ENCODE measurements at regions not wholly inside any gene's neighbourhood (a gene's known extent, or its start where the extent isn't known, plus 50 kb on each side); places are given as distances from the start of the nearest gene placed in this dataset.

- DNase-seq (ENCODE audit: low read depth): no peak
Observed at GRCh38 chr20:48358176-48359054, 469.4 kb downstream of the PREX1 start.

GRCh38 chr20:48357714-48358113, 470.1 kb downstream of the PREX1 start:
- no peak for DNase-seq (ENCODE audit: low read depth)

GRCh38 chr20:48354903-48355302, 472.9 kb downstream of the PREX1 start:
- no peak for DNase-seq (ENCODE audit: low read depth)

GRCh38 chr20:48354320-48354876, 473.4 kb downstream of the PREX1 start:
- DNase-seq (ENCODE audit: low read depth): no peak

- DNase-seq (ENCODE audit: low read depth): no peak
Observed at GRCh38 chr20:48352628-48353027, 475.2 kb downstream of the PREX1 start.

- no peak for DNase-seq (ENCODE audit: low read depth)
Observed at GRCh38 chr20:48352042-48352441, 475.8 kb downstream of the PREX1 start.

GRCh38 chr20:48350313-48350988, 477.3 kb downstream of the PREX1 start:
- no peak for DNase-seq (ENCODE audit: low read depth)

- no peak for DNase-seq (ENCODE audit: low read depth)
Observed at GRCh38 chr20:48349656-48350055, 478.1 kb downstream of the PREX1 start.

GRCh38 chr20:48348022-48348421, 479.8 kb downstream of the PREX1 start:
- no peak for DNase-seq (ENCODE audit: low read depth)

GRCh38 chr20:48342822-48343513, 484.8 kb downstream of the PREX1 start:
- no peak for DNase-seq (ENCODE audit: low read depth)

- DNase-seq (ENCODE audit: low read depth): no peak
Observed at GRCh38 chr20:48340883-48341281, 486.9 kb downstream of the PREX1 start.

GRCh38 chr20:48339986-48340882, 487.6 kb downstream of the PREX1 start:
- DNase-seq (ENCODE audit: low read depth): no peak

- DNase-seq (ENCODE audit: low read depth): no peak
Observed at GRCh38 chr20:48339190-48339985, 488.4 kb downstream of the PREX1 start.

- DNase-seq (ENCODE audit: low read depth): no peak
Observed at GRCh38 chr20:48338717-48339116, 489.1 kb downstream of the PREX1 start.

GRCh38 chr20:48336597-48336996, 491.2 kb downstream of the PREX1 start:
- no peak for DNase-seq (ENCODE audit: low read depth)

GRCh38 chr20:48335308-48336050, 492.3 kb downstream of the PREX1 start:
- no peak for DNase-seq (ENCODE audit: low read depth)

- no peak for DNase-seq (ENCODE audit: low read depth)
Observed at GRCh38 chr20:48333707-48334106, 494.1 kb downstream of the PREX1 start.

GRCh38 chr20:48332555-48332954, 495.2 kb downstream of the PREX1 start:
- DNase-seq (ENCODE audit: low read depth): no peak

GRCh38 chr20:48331518-48332286, 496.1 kb downstream of the PREX1 start:
- DNase-seq (ENCODE audit: low read depth): no peak
